Fibroblast of skin of left quadriceps (primary cell): ENCODE measurements at regions not wholly inside any gene's neighbourhood (a gene's known extent, or its start where the extent isn't known, plus 50 kb on each side); places are given as distances from the start of the nearest gene placed in this dataset.
A peak's percentile ranks its signal among the peaks of the same experiment; 100 is the strongest.

ENCODE experiments used
- DNase-seq, 2 experiments: peaks; one replicate each; pipeline ENCODE4 v3.0.0-alpha.2; 2013; ENCODE audit warnings: low read depth in 2 of 2

DNA sequence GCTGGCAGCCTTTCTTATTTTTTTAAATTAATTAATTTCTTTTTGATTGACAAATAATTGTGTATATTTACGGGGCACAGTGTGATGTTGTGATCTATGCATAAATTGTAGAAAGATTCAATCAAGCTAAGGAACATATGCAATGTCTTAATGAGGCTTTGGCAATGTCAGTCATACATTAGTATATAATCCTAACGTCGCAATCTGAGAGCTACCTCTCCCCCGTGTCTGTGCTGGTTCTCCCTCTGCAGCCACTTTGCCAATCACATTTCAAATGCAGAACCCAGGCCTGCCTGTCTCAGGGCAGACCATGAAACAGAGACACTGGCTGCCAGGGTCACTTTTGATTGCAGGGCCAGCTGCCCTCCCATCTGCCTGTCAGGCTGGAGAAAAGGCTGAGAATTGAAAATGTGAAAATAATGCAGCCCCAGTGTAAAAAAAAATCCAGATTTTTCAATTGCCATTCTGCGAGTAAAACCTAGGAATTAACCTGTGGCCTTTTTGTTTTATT is 56.3 kb downstream of the SLC24A2 start:
- DNase-seq, result no peak

DNA sequence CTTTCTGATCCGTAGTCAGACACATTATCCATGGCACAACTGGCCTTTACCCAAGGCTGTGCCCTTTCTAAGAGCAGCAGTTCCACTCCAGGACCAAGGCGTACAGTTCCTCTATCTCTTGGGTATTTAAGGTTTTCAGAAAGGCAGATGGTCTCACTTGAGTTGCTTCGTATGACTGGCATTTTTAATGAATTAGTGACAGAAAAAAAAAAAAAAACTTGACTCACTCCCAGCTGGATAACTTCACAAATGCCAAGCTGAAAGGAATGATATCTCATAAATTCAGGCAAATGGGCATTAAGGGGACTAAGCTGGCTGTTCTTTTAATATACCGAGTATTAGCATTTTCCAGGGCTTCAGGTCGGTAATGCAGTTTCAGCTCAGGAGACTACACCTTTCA is 60.7 kb downstream of the SLC24A2 start:
- DNase-seq, result no peak

DNA sequence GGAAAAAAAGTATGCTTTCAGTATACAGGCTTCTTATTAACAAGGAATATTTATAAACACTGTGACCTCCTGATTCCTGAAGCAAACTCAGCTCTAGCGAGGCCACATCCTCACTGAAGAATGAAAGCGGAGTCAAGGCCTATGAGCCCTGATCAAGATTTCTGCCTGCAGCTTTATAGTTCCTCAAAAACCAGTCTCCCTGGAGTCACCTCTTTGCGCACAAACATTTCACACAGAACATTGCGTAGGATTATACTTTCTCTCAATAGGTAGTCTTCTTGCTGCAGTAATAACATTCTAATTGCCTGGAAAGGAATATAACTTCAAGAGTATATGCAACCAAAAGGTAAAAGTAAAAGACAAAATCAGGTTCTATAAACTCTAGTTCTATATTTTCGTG is 62.9 kb downstream of the SLC24A2 start:
- no peak for DNase-seq

DNA sequence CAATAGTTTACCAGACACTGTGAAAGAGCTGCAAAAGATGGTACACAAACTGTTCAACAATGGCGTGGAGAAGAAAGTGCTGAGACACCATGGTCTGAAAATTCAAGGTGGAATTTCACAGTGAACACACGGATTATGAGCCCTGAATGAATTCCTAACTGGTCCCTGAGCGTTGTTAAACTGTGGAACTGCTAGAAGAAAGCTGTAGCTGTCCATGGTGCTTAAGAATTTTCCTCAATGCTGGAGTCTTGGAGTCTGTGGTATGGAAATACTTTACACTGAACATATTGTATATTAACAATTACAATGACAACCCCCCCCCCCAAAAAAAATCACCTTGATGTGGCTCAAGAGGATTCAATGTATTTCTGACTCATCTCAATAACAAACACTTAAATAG is 68.5 kb downstream of the SLC24A2 start:
- DNase-seq, result peak; percentile 8 to 11

DNA sequence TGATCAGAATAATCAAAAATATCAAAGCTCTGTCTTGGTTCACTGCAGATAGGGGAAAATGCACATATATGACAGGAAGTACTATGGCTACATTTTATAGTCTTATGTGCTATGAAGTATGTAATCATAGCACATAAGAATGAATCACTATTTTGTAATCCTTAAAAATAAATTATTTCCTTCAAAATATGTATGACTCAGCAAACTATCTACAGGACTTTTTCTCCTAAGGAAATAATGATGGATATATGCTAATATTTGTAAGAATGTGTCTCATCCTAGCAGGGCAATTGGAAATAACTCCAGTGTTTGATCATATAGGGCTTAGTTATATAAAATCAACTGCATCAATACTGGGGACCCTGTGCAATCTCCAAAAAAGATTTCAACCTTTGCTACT is 85.1 kb downstream of the SLC24A2 start:
- DNase-seq, result no peak

DNA sequence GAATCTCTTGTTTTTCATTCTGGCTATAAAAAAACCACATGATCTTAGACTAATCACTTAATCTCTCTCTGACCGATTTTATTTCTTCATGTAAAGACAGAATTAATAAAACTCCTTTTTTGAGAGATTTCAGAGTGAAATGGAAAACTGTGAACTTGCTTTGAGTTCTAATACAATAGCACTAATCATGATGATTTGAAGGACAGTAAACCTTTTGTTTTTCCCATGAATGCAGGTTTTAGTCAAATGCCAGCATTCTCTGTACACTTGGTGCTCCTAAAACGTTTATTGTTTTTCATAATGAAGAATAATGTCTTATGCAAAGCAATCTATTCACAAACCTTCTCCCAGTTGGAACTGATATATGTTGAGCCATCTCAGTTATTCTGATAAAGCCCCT is 86.8 kb downstream of the SLC24A2 start:
- no peak for DNase-seq

DNA sequence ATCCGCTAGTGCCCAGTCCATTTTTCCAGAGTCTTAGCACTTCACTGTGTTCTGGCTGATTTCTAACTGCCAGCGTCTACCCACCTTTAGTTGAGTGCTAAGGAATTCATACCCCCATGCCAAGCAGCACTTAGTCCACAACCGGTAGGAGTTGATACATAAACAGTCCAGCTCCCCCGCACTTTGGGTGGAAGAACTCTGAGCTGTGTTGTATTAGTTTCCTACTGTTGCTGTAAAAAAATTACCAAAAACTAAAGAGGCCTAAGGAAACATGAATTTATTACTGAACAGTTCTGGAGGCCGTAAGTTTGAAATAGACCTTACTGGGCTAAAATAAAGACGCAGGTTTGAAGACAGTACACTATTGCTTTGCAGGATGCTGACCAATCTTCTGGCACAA is 87.6 kb downstream of the SLC24A2 start:
- no peak for DNase-seq

DNA sequence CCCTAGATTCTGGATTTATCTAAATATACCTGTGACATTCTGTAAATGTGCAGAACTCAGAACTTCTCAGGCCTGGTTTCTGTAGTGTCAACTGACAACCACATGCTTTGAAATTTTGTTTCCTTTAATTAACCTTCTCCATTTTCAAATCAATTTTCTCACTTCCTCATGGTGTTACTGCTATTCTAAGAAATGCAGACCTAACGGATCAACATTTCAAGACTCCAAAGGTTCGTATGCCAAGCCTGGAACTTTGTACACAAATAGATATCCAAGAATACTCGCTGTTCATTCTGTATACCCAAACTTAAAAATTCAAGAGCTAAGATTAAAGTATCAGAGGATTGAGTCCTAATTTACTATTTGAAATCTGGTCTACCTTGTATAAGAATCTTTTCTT is 88.1 kb downstream of the SLC24A2 start:
- no peak for DNase-seq

DNA sequence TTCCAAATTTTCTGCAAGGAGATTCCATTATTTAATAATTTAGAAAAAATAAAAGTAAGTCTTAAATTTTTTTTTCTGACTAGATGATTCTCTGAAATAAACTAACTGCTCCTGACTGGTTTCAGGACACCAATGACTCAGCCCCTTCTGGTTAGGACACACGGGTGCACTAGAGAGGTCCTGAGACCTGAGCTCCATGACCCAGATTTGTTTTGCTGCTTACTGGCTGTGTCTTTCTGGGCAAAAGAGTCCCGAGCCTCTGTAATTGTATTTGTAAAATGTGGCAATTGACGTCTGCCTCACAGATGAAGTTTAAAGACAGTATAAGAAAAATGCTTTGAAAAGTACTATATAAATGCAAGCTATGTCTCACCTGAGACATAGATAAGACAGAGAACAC is 89.1 kb downstream of the SLC24A2 start:
- DNase-seq, result no peak

DNA sequence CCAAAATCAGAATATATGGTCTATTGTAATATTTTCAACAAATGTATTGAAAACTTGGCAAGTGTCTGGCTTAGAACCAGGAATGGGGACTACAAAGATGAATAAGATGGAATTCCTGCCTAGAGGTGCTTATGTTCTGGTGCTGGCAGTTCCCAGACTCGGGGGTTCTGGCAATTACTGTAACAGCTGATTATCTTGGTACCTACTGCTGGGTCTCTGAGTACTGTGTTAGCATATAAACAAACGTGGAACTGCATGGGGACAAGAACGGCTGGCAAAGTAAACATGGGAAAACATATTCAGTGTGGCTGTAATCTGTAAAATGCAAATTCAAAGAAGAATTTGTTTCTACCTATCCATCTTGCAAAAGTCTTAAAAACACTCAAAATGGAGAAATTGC is 89.9 kb downstream of the SLC24A2 start:
- no peak for DNase-seq

DNA sequence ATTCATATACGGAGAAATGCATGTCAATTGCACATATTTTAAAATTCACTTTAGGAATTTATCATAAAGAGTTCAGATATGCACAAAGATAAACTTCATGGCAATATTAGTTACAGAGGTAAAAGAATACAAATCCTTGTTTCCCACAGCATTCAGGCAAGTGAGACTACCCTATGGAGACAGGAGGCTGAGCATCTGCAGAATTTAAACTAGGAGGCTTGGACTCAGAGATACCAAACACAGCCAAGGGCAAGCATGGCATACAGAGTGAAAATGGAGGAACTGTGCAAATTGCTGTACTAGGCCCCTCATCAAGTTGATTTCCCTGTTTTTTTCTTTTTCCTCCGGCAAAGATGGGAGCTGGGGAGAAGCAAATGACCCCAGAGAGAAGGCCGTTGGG is 94.2 kb downstream of the SLC24A2 start:
- no peak for DNase-seq

DNA sequence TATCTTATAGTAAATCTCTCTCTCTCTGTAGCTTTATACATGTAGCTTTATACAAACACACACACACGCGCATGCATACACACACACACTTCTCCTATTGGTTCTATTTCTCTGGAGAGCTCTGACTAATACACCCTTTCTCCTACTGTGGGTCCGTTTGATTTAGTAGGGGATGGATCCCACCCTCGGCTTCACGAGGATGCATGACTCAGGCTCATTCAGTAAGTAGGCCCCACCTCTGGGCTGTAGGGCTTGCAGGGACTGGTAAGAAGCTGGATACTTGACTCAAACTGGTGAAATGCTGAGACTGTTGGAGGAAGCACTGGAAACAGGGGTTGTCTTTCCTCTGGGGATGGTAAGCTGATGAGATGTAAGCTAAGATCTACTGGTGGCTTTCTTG is 98.7 kb downstream of the SLC24A2 start:
- no peak for DNase-seq

DNA sequence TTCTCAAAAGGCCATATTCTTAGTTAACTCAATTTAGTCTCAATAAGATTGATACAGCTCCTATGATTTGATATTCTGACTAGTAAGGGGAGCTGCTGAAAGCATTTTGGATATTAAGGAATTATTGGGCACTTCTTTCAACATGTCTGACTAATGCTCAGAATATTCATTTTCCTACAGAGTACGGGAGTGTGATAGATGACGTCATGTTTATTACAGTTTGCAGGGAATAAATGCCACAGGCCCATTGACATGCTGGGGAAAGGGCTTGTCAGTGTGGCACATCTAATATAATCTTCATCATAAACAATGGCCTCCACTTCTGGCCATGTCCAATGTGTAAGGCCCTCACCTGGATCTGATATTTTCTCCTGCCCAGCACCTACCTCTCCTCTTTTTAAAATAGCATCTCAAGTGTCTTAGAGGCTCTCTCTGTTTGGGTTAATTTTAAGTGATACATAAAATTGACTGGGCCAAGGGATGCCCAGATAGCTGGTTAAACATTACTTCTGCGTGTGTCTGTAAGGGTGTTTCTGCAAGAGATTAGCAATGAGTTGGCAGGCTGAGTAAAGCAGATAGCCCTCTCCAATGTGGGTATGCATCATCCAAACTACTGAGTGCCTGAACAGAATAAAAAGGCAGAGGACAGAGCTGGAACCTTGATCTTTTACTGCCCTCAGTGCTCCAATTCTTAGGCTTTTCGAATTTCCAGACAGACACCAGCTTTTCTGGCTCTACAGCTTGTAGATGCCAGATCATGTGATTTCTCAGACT is 99.3 kb downstream of the SLC24A2 start:
- no peak for DNase-seq

DNA sequence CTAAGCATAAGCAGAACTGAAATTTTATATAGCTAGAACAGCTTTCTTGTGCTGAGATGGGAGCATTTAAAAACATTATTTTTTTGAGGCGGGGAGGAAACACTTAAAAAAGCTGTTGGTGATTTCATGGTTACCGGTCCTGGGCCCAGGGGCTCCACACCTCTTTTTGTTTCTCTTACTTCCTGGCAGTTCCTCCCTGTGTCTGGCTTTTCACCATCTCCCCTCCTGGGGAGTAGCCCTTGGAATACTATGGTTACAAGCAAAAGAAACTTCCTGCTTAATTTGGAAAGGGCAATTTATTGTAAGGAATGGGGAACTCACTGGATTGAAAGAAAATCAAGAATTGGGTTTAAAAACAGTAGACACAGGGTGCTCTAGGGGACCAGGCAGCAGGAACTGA is 105.1 kb downstream of the SLC24A2 start:
- no peak for DNase-seq

DNA sequence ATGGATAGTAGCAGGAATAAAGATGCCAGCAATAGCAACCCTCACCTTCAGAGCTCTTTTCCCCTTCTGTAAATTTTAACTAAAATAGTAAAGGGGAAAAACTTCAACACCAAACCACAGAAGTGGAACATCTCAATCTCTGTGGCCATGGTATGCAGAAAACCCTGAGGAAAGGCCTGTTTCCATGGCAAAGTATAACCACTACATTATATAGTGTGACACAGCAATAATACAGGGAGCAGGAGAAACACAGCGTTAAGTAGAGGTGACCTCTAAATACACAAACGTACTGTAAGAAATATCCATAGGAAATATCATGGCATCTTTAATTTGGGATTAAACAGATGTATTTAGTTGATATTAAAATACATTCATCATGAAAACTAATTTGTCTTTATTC is 106.4 kb downstream of the SLC24A2 start:
- no peak for DNase-seq

DNA sequence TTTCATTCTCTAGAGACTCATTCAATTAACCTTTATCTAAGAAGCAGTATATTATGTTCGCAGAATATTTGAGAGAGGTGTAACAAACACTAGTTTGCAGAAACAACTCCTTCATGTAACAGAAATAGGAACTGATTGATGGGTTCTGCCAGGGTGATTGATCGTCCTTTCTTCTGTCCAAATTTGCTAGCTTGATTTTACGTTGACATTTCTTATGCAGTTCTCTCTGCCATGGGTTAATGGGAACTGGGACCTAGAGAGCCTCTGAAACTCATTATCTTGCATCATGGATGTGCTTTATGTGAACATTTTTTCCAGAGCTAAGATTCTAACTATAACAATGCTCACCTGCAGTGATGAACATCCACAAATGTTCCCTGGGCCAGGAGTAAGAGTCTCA is 107.0 kb downstream of the SLC24A2 start:
- DNase-seq, result no peak

DNA sequence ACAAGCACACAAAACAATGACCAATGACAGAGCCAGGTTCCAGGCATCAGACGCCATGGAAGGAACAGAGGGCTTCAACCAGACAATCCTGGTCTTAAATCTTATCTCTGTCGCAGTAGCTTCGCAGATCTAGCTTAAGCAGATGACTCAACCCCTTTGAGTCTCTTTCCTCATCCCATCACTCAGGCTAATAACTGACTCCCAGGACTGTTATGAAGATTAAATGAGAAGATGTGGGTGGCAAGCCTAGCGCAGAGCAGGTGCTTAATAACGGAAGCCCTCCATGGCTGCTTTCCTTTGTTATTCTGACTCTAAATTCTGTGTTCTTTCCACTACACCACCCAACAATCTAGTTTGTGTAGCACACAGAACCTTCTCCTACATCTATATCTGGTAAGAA is 110.9 kb downstream of the SLC24A2 start:
- DNase-seq, result no peak

DNA sequence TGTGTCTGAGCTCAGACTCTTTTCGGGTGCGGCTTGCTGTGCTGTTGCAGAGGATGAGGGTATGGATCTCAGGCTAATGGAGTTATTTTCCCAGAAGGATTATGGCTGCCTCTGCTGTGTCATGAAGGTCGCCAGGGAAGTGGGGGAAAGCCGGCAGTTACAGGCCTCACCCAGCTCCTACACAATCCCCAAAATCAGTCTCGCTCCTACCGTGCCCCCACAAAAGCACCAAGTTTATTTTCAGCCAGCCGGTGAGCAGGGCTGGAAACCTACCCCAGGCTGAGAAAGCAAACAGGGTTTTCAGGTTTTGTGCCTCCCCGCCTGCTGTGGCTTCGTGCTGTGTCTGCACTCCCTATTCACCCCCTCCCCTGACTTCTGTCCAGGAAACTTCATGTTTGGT is 113.3 kb downstream of the SLC24A2 start:
- DNase-seq, result no peak

DNA sequence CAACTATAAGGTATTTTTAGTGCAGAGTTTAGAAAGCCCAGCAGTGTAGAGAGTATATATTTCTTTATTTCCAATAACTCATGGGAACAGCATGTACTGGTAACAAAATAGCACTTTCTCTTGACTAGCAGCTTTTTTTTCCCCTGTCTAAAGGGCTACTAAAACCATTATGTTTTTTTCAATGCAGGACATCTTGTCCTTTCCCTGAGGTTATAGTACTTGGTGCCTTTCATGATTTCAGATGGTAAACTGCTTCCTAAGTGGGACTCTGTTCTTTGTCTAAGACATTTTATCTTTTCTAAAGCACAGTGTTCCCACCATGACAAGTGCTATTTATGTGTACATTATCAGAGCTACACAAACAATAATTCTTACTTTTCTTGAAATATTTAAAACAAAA is 122.3 kb downstream of the SLC24A2 start:
- DNase-seq, result no peak

DNA sequence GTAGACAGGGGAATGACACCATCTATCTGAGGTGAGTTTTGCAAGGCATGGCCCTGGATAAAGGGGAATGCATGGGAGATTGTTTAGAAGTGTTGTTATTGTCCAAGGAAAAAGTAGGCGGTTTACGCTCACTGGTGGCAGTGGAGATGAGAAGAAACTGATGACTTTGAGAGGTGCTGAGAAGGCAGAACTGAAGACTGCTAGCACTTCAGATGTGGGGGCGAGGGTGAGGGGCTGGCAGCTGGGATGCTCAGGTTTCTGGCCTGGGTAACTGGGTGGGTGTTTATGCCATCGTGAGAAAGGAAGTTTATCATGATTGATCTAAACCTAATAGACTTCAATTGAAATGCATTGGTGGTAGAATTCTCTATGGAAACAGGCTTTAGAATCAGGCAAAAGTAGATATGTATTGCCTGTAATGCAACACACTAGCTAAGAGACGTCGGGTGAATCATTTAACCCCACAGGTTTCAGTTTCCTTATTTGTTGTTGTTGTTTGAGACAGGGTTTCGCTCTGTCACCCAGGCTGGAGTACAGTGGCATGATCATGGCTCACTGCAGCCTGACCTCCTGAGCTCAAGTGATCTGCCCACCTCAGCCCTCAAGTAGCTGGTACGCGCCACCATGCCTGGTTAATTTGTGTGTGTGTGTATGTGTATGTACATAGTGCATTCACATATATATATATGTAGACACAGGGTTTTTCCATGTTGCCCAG is 123.5 kb downstream of the SLC24A2 start:
- DNase-seq, result no peak

DNA sequence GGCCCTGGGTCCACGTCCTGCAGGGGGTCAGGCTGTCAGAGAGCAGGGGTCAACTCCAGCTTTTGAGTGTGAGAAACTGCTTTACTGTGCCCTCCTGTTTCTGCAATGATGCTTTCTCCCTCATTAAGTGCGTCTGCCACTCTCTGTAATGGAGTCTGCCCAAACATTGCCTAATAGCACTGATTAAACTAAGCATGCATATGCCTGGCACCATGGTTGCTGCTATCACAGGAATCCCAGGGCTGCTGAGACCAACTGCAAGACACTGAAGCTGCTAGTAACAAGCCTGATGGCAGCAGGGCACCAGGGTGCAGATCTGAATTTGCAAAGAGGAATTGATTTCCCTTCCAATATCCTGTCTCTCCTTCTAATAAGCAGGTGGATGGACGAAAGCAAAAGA is 125.3 kb downstream of the SLC24A2 start:
- no peak for DNase-seq

DNA sequence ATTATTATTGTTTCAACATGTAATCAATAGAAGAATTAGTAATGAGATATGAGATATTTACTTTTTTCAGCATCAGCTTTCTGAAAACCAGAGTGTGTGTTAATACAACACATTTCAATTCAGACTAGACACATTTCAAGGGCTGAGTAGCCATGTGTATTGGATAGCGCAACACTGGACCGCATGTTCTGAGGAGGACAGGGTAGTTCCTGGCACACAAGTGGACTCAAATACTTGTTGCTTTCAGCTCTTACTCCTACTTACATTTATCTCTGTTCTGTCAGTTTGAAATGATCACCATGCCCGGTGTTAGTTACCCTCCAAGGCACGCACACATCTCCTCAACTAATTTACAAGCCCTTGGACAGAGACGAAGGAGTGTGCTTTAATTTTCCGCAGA is 126.6 kb downstream of the SLC24A2 start:
- no peak for DNase-seq

DNA sequence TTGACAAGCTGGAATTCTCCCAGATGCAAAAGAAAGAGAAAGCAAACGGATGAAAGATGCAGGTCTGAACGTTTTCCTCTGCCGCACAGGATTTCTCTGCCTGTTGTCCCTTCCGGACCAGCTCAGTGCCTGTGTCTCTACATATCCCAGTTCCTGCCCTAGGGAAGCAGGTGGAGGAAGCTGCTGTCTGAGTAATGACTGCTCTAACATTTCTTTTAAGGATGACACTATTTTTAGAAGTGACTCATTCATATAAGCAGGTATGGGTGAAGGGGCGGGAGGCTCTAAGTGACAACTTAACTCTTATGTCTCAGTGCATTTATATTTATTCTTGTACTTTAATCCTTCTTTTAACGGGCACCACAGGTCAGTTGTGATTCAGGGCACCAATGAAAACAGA is 128.8 kb downstream of the SLC24A2 start:
- no peak for DNase-seq
